HG02571 (cell line): ENCODE measurements at regions not wholly inside any gene's neighbourhood (a gene's known extent, or its start where the extent isn't known, plus 50 kb on each side); places are given as distances from the start of the nearest gene placed in this dataset.

Experiments
- ATAC-seq: cut with Tn5 transposase; IDR thresholded peaks from one replicate; pipeline ENCODE4 v1.9.1; 2021; ENCODE audit warnings: mild to moderate bottlenecking, moderate library complexity; ENCODE audit not compliant: unreplicated experiment

DNA sequence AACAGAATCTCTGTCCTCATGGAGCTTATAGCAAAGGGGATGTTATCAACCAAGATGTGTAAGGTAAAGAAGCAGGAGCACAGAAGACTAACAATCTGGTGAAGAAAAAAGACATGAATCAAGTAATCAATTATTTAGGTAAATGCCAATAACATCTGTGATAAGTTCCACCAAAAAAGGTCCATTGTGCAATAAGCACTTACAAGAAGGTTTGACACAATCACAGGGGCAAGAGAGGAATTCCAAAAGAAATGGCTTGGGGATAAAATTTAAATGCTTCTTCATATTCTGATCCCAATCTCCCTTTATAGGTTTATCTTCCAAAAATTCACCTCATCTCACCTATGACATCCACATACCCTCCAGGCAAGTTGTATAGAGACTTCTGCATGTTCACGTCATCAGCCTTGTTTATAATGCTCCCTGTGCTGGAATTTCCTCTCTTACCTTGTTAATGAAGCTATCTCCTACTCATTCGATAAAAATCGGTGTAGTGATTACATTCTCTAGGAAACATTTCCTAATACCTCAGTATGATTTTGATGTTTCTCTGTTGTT lies 53.6 kb upstream of the DPT start:
- no peak for ATAC-seq

DNA sequence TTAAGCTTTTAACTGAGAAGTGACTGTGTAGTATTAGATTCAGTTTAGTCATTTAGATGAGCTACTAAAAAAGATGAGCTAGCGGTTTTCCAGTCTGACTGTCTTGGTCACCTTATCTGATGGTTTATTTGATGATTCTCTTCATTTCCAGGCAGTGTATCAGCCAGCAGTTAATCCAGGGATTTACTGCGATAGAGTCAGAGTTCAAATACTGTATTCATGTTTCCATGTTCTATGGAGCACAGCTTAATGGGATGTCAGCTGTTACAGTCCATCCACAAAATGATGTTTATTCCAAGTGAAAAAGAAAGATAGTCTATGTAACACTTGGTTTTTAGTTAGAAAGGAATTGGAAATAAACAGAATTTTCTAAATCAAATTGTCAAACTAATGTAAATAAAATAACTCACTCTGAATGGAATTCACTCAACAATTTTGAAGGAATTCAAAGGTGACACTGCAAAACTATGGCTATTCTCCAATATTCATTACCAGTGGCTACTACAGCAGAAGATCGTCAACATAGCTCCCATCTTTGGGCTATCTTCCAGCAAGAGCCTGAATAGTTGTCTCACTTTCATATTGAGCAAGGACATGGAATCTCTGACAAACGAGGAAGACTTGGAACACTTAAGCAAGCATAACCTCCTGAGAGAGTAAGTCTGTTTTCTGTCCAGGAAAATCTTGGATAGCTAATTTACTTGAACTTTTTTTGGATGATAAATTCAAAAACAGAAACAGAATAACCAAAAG lies 54.6 kb upstream of the DPT start:
- no peak for ATAC-seq

DNA sequence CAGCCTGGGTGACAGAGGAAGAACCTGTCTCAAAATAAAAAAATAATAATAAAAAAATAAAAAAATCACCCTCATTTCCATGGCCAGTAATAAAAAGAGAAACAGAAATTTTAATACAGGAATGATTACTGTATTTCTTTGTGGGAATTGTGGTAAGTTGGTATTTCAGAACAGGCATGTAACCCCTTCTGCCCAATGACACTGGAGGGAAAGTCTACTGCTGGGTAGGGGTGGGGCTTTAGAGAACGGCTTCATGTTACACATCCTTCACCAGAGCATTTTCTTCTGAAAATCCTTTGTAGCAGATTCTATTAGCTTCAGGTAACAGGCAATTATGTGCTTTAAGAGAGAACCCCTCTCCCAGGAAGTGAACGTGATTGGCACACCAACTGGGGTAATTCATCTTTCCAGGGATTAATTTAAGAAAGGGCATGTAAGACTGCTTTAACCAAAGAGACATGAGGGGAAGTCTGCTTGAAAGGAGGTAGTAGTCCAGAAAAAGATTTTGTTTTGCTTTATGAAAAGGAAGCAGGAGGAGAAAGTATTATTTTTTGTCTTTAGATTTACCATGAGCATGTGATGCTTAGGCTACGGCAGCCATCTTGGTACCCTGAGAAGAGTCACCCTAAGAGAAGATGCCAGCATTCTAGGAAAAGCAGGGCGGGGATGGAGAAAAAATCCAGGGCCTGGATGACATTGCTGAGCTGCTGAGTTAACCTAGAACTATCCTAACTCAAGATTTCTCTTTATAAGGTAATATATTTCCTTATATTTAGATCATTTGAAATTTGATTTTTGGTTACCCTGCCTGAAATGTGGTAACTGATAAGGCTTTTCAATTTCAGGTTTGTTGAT lies 57.7 kb upstream of the DPT start:
- ATAC-seq: no peak

DNA sequence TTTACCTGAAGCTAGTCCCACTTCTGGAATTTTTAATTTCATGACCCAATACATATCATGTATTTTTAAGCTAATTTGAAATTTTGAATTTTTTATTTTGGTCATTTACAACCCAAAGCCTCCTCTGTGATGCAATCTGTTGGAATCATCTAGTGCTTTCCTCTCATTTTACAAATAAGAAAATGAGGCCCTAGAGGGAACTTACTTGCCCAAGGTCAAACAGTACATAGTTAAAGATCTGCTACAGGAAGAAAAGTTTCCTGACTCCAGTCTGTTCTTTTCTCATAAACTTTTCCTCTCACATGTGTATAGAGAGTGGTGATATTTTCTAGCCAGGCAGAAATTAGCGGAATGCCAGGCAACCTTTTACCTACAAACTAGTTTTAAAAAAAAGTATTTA lies 59.3 kb upstream of the DPT start:
- ATAC-seq: no peak

DNA sequence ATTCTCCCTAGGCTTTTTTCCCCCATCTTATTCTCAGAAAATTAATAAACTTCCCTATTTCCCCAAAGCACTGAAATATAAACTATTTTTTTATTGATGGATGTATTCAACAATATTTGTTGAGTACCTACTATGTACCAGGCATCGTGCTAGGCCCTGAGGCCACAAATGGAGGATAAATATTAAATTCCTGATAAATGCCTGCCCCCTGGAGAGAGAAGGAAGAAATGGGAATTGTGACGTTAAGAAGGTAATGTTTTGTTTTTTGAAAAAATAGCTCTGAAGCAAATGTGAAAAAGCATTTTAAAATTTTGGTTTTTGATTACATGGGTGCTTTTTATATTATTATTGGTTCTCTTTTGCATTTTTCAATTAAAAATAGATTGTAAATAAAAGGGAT lies 60.5 kb upstream of the DPT start:
- no peak for ATAC-seq

GRCh38 chr1:168792142-168792541 lies 63.1 kb upstream of the DPT start:
- ATAC-seq: no peak

DNA sequence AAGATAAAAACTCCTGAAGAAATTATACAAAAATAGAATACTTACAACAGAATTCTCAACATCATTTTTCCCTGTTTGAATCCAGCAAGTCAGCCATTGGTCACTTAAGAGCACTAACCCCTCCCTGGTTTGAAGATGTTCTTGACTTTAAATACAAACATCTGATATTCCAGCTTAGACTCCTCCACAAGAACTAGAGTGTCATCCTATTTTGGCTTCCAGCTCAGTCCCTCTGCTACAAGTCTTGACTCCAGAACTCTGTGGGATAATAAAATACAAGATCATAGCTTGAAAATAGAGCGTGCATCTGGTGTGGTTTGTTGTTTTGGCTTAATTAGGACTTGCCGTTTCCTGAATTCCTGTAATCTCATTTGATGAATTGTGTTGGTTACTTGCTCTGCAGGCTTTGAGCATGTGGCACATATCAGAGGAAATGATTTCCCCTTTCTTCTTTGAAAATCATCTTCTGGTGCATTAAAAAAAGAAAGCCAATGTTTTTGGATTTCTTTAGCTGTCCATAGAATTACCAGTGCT lies 63.7 kb upstream of the DPT start:
- no peak for ATAC-seq

DNA sequence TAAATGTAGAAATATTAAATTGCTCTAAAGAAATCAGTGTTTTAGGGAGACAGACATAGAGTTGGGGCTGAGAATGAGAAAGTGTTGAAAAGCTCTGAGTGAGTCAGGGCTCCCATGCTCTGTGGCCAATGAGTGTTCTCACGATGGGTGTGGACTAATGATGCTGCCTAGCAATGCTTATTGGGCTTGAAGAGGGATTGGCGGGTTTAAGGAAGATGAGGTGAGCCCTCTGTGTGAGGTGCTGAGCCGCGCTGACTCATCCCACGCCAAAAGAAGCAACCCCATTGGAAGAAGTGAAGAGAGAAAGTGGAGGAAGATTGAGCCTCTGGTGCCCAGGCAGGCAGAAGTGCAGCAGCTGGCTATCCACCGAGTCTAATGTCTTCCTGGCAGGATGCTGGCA lies 65.1 kb upstream of the DPT start:
- ATAC-seq: no peak

- no peak for ATAC-seq
These were observed 66.7 kb upstream of the DPT start for GRCh38 chr1:168795681-168796080.

DNA sequence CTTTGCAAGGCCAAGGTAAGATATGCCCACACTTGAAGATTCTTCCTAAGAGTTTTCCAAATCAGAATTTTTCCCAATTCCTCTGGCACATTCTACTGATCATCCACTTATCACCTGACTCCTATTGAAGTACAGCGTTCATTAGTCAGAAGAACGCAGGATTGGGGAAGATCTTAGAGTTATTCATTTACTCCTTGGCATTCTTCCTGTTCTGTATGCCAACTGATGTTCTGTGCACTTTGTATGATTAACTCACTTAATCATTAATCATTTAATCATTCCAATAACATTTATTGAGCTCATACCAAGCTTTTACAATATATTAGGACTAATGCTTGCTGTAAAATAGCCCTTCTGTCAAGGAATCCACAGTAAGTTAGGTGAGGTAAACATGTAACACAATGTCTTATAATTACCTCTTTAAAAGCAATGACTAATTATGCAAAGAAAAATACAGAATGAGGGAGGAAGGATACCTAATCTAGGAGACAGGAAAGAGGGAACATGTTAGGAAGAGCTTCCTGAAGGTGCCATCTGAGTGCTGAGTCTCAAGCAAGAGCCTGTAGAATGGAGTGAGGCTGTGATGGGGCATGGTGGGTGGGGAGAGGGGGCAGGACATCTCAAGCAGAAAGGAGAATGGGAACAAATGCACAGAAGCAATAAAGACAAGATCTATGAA lies 71.1 kb upstream of the DPT start:
- ATAC-seq: no peak

GRCh38 chr1:168801032-168801745 lies 72.2 kb upstream of the DPT start:
- ATAC-seq: no peak

DNA sequence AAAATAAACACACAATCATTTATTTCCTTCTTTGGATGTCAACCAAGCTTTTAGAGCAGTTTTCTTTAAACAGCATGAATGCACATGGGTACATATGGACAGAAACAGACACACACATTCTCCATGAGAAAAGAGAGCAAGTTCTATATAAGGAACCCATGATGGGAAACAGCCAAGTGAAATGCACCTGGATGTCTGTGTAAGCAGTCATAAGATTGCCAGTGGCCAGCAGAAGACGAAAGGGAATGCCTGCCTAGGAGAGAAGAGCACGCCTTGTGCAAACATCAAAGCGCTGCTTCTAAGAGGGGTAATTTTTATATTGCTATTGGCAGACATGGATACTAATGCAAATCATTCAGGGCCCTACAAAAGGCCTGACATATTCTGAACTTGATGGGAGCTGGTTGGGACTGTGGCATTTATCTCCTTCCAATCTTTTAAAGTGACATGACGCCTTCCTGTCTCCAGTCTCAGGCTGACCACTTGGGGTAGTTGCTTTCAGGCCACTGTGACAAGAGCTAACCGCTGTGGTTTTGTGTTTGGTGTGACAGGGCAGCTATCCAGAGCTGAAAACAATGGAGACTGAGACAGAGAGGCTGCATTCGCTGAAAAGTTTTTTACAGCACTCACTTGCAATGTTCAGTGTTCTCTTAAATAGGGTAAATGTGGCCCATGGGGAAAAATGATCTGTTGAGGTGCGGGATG lies 75.0 kb upstream of the DPT start:
- no peak for ATAC-seq

DNA sequence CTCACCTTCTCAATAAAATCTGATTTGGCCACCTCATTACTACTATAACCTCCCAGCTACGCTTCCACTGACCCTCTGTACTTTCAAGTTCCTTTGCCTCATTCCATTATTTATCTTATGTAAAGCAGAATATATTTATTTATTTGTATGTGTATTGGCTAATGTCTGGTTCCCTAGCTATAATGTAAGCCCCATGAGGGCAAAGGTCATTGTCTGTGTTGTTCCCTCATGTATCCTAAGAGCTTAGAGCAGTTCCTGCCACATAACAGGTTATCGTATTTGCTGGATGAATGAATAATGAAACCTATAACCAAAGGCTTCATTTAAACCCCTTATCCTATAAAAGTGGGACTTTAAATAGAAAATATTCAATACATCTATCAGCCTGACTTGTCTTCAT lies 77.9 kb upstream of the DPT start:
- ATAC-seq: no peak

DNA sequence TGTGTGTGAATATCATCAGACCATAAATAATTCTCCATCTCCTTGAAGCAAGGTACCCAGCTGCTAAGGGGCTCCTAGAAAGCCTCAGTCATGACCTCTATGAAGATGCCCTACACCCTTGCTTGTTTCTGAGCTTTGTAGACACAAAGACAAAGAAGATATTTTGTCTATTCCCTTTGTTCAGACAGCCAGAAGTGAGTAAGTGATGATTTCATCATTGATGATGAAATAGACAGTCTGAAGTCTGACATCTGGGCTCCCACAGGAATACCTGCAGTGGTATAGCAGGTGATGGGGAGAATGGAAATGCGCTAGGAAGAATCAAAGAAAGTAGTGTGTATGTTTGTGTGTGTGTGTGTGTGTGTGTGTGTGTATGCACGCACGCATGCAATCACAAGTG lies 82.2 kb upstream of the DPT start:
- ATAC-seq: no peak

DNA sequence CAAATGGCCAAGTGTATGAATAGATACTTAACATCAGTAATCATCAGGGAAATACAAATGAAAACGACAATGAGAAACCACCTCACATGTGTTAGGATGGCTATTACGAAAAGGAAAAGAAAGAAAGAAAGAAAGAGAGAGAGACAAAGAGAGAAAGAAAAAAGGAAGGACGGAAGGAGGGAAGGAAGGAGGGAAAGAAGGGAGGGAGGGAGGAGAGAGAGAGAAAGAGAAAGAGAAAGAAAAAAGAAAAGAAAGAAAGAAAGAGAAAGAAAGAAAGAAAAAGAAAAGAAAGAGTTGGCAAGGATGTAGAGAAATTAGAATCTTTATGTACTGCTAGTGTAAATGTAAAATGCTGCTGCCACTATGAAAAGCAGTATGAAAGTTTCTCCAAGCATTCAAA lies 90.7 kb upstream of the DPT start:
- no peak for ATAC-seq

- ATAC-seq: no peak
These were observed 92.4 kb upstream of the DPT start for GRCh38 chr1:168821434-168821833.

DNA sequence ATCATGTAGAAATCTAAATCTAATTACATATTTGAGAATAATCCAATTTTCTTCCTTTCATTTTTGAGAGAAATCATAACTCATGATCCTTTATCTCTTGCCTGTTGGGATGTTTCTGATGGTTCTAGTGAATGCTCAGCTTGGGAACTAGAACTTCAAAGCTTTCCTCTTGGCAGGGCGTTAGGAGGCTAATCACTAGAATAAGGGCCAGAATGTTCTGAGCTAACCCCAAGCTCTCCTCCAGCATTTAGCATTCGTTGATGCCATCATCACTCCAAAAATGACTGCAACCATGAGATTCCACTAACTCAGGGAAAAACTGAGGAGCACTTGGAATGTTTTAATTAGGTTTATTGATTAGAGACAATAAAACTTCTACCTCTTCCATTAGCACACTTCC lies 93.9 kb upstream of the DPT start:
- no peak for ATAC-seq

- ATAC-seq: no peak
These were observed 95.0 kb upstream of the DPT start for GRCh38 chr1:168823988-168824387.

GRCh38 chr1:168824418-168825065 lies 95.5 kb upstream of the DPT start:
- no peak for ATAC-seq

- ATAC-seq: no peak
These were observed 96.1 kb upstream of the DPT start for GRCh38 chr1:168825129-168825528.
